ENCODE measurements at regions not wholly inside any gene's neighbourhood (a gene's known extent, or its start where the extent isn't known, plus 50 kb on each side); places are given as distances from the start of the nearest gene placed in this dataset.
A peak's percentile ranks its signal among the peaks of the same experiment; 100 is the strongest.
"Not testable (repeated sequence)": the region's sequence is repeated elsewhere in the genome, so short reads cannot be mapped to it uniquely, and the experiment has no call there.

- TF ChIP-seq CTCF (IDR thresholded peaks at IDR 0.05; ENCODE audit: insufficient read depth in 1 of 2, low read depth in 1 of 2, low read length in 1 of 2, severe bottlenecking in 1 of 2, unreplicated experiment in 1 of 2), result no peak
- H3K4me3 ChIP-seq (ENCODE audit: low read depth, low read length), result no peak overlapping the region
- DNase-seq, result no peak
- no TSS peak for BruUV-seq (replicated peaks)
- intact Hi-C loops (cut with micrococcal nuclease; ENCODE audit: unreplicated experiment), result no loop called here
- Mint-ChIP-seq H3K27ac (ENCODE audit: unreplicated experiment) (no peak overlapping the region), H3K4me1 (ENCODE audit: low read depth, unreplicated experiment) (peaks cover 11% of the 10 kb centered on the region), H3K27me3 (ENCODE audit: insufficient read depth, unreplicated experiment) (no peaks in the 10 kb centered on the region), H3K9me3 (ENCODE audit: unreplicated experiment) (no peaks in the 10 kb centered on the region), H3K36me3 (ENCODE audit: insufficient read depth, unreplicated experiment) (no peaks in the 10 kb centered on the region), H3K4me3 (ENCODE audit: unreplicated experiment) (no peak overlapping the region)
- no peaks in the 10 kb centered on the region for H3K36me3 ChIP-seq (ENCODE audit: control insufficient read depth, insufficient read depth, low read length)
- H3K9me3 ChIP-seq, result no peaks in the 10 kb centered on the region
- no peaks in the 10 kb centered on the region for H3K4me1 ChIP-seq
- ChIA-PET CTCF (no interaction called here), POLR2A (no interaction called here)
- no peaks in the 10 kb centered on the region for H3K27me3 ChIP-seq (replicated peaks; ENCODE audit: control insufficient read depth, insufficient read depth, low read length)
Measured at GRCh38 chr11:90468923-90469322, 246.1 kb upstream of the CHORDC1 start.

DNA sequence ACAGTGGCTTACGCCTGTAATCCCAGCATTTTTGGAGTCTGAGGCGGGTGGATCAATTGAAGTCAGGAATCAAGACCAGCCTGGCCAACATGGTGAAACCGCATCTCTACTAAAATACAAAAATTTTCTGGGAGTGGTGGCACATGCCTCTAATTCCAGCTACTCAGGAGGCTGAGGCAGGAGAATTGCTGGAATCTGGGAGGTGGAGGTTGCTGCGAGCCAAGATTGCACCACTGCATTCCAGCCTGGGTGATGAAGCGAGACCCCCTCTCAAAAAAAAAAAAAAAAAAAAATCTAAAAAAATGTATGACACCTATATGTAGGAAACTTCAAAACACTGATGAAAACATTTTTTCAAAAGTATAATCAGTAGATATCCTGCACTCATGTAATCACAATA lies 242.7 kb upstream of the CHORDC1 start:
- no TSS peak for BruUV-seq (replicated peaks)
- Histone ChIP-seq H3K9me3 (no peaks in the 10 kb centered on the region), H3K4me3 (ENCODE audit: low read depth, low read length) (no peak overlapping the region), H3K36me3 (ENCODE audit: control insufficient read depth, insufficient read depth, low read length) (no peaks in the 10 kb centered on the region), H3K27me3 (replicated peaks; ENCODE audit: control insufficient read depth, insufficient read depth, low read length) (no peaks in the 10 kb centered on the region), H3K4me1 (no peaks in the 10 kb centered on the region)
- no peak for TF ChIP-seq CTCF (IDR thresholded peaks at IDR 0.05; ENCODE audit: insufficient read depth in 1 of 2, low read depth in 1 of 2, low read length in 1 of 2, severe bottlenecking in 1 of 2, unreplicated experiment in 1 of 2)
- Mint-ChIP-seq H3K4me1 (ENCODE audit: low read depth, unreplicated experiment) (no peaks in the 10 kb centered on the region), H3K36me3 (ENCODE audit: insufficient read depth, unreplicated experiment) (no peaks in the 10 kb centered on the region), H3K4me3 (ENCODE audit: unreplicated experiment) (no peak overlapping the region), H3K27me3 (ENCODE audit: insufficient read depth, unreplicated experiment) (no peaks in the 10 kb centered on the region), H3K27ac (ENCODE audit: unreplicated experiment) (no peak overlapping the region), H3K9me3 (ENCODE audit: unreplicated experiment) (no peaks in the 10 kb centered on the region)
- intact Hi-C loops (cut with micrococcal nuclease; ENCODE audit: unreplicated experiment), result no loop called here
- ChIA-PET POLR2A (no interaction called here), CTCF (no interaction called here)
- DNase-seq, result no peak

DNA sequence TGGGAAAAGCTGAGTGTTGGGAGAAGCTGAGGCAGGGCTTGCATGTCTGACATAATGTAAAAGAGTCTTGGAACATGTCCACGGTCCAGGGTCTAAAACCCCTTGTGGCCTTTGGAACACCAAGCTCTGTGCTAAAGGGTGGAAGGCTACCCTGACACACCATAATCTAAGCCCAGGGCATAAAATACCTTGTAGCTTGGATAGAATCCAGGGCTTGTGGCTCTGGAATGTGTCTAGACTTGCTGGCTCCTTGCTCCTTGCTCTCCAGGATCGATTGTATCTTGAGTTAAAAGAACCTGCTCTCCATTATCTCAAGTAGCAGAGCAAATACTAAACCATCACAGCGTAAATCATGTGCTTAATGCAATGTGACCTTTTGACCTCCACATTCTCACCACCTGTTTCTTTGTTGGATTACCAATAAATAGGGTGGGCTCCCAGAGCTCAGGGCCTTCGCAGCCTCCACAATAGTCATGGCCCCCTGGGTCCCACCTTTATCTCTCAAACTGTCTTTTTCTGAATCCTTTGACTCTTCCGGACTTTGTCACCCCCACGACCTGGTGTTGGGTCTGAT lies 232.6 kb upstream of the CHORDC1 start:
- Mint-ChIP-seq H3K4me1 (ENCODE audit: low read depth, unreplicated experiment) (peaks cover 24% of the 10 kb centered on the region), H3K27ac (ENCODE audit: unreplicated experiment) (peak overlapping the region; percentile 77), H3K36me3 (ENCODE audit: insufficient read depth, unreplicated experiment) (peaks cover 35% of the 10 kb centered on the region), H3K9me3 (ENCODE audit: unreplicated experiment) (peaks cover 35% of the 10 kb centered on the region)
- H3K4me3 Mint-ChIP-seq (ENCODE audit: unreplicated experiment); BruUV-seq (replicated peaks); H3K27me3 Mint-ChIP-seq (ENCODE audit: insufficient read depth, unreplicated experiment); H3K27me3 ChIP-seq (replicated peaks; ENCODE audit: control insufficient read depth, insufficient read depth, low read length); POLR2A ChIA-PET; CTCF ChIA-PET; H3K36me3 ChIP-seq (ENCODE audit: control insufficient read depth, insufficient read depth, low read length); H3K4me3 ChIP-seq (ENCODE audit: low read depth, low read length): not testable (repeated sequence)
- H3K4me1 ChIP-seq, result peaks cover 34% of the 10 kb centered on the region
- DNase-seq, result peak; percentile 48 to 74
- intact Hi-C loops (cut with micrococcal nuclease; ENCODE audit: unreplicated experiment), result loop anchor here (1.0 kb wide), 1 partner anchor 21 kb away; no protein-coding TSS in a partner anchor
- H3K9me3 ChIP-seq, result peaks cover 27% of the 10 kb centered on the region

GRCh38 chr11:90453525-90453924 lies 230.7 kb upstream of the CHORDC1 start:
- peaks cover 36% of the 10 kb centered on the region for H3K36me3 Mint-ChIP-seq (ENCODE audit: insufficient read depth, unreplicated experiment)
- H3K27ac Mint-ChIP-seq (ENCODE audit: unreplicated experiment), result peak overlapping the region; percentile 42
- H3K4me3 Mint-ChIP-seq (ENCODE audit: unreplicated experiment), result peak overlapping the region; percentile 18
- peaks cover 35% of the 10 kb centered on the region for H3K4me1 Mint-ChIP-seq (ENCODE audit: low read depth, unreplicated experiment)
- POLR2A ChIA-PET, result no interaction called here
- TF ChIP-seq CTCF (IDR thresholded peaks at IDR 0.05; ENCODE audit: insufficient read depth in 1 of 2, low read depth in 1 of 2, low read length in 1 of 2, severe bottlenecking in 1 of 2, unreplicated experiment in 1 of 2), result no peak
- peaks cover 47% of the 10 kb centered on the region for H3K4me1 ChIP-seq
- H3K9me3 ChIP-seq, result peaks cover 27% of the 10 kb centered on the region
- H3K36me3 ChIP-seq (ENCODE audit: control insufficient read depth, insufficient read depth, low read length), result peaks cover 3% of the 10 kb centered on the region
- intact Hi-C loops (cut with micrococcal nuclease; ENCODE audit: unreplicated experiment), result no loop called here
- no peak for DNase-seq
- no peaks in the 10 kb centered on the region for H3K27me3 ChIP-seq (replicated peaks; ENCODE audit: control insufficient read depth, insufficient read depth, low read length)
- H3K9me3 Mint-ChIP-seq (ENCODE audit: unreplicated experiment), result peaks cover 35% of the 10 kb centered on the region
- no TSS peak for BruUV-seq (replicated peaks)
- no peak overlapping the region for H3K4me3 ChIP-seq (ENCODE audit: low read depth, low read length)
- no peaks in the 10 kb centered on the region for H3K27me3 Mint-ChIP-seq (ENCODE audit: insufficient read depth, unreplicated experiment)
- CTCF ChIA-PET, result no interaction called here

Data from Caco-2 (cell line).